Neural cell (in vitro differentiated cells): ENCODE measurements at regions not wholly inside any gene's neighbourhood (a gene's known extent, or its start where the extent isn't known, plus 50 kb on each side); places are given as distances from the start of the nearest gene placed in this dataset.

Experiments used
- H2AFZ ChIP-seq: fragments of 200-600, 300-800 bp; sonication (generic), shearing (Covaris generic); 2 replicates; pipeline ENCODE4 v1.6.0; 2014; ENCODE audit warnings: low read depth, mild to moderate bottlenecking, antibody characterized with exemption, low read length, moderate library complexity
- H3F3A ChIP-seq: fragments of 200-600 bp; shearing (Covaris generic); 2 replicates; pipeline ENCODE4 v1.6.1; 2016; ENCODE audit warnings: mild to moderate bottlenecking, moderate library complexity, mixed read lengths, antibody characterized with exemption, low read length; ENCODE audit not compliant: insufficient read depth, poor library complexity, severe bottlenecking
- H3K27ac ChIP-seq: fragments of 200-600, 300-800 bp; sonication (generic), shearing (Covaris generic); 2 replicates; pipeline ENCODE4 v1.5.1; 2014; ENCODE audit warnings: mild to moderate bottlenecking, low read length, moderate library complexity
- H3K27me3 ChIP-seq: fragments of 300-800, 200-600 bp; sonication (generic), shearing (Covaris generic); 2 replicates; pipeline ENCODE4 v1.6.0; 2014; ENCODE audit warnings: mild to moderate bottlenecking, low read depth, low read length, moderate library complexity; ENCODE audit not compliant: insufficient read depth
- H3K36me3 ChIP-seq: fragments of 300-800, 200-600 bp; sonication (generic), shearing (Covaris generic); 2 replicates; pipeline ENCODE4 v1.5.1; 2014; ENCODE audit warnings: mild to moderate bottlenecking, antibody characterized with exemption, low read length, moderate library complexity; ENCODE audit not compliant: insufficient read depth
- H3K4me2 ChIP-seq: fragments of 300-800, 200-600 bp; sonication (generic), shearing (Covaris generic); 2 replicates; pipeline ENCODE4 v1.6.0; 2014; ENCODE audit warnings: mild to moderate bottlenecking, low read length
- H3K4me3 ChIP-seq: fragments of 300-800, 200-600 bp; sonication (generic), shearing (Covaris generic); 2 replicates; pipeline ENCODE4 v1.5.1; 2014; ENCODE audit warnings: mild to moderate bottlenecking, low read length, moderate library complexity
- H3K79me2 ChIP-seq: fragments of 200-600 bp; shearing (Covaris generic); replicated peaks from 2 replicates; pipeline ENCODE4 v1.6.0; 2014; ENCODE audit warnings: mild to moderate bottlenecking, low read length, moderate library complexity; ENCODE audit not compliant: insufficient read depth
- H3K9ac ChIP-seq: fragments of 300-800, 200-600 bp; sonication (generic), shearing (Covaris generic); 2 replicates; pipeline ENCODE4 v1.6.1; 2016; ENCODE audit warnings: mild to moderate bottlenecking, low read length, mixed read lengths
- H3K9me2 ChIP-seq: fragments of 200-600 bp; shearing (Covaris generic); 2 replicates; pipeline ENCODE4 v1.6.1; 2016; ENCODE audit warnings: mild to moderate bottlenecking, low read length, mixed read lengths; ENCODE audit not compliant: insufficient read depth
- H3K9me3 ChIP-seq: fragments of 200-600, 300-800 bp; sonication (generic), shearing (Covaris generic); 2 replicates; pipeline ENCODE4 v1.6.1; 2016; ENCODE audit warnings: mild to moderate bottlenecking, mixed run types, low read length, moderate library complexity, mixed read lengths
- H4K20me1 ChIP-seq: fragments of 200-600 bp; shearing (Covaris generic); 2 replicates; pipeline ENCODE4 v1.6.1; 2016; ENCODE audit warnings: mild to moderate bottlenecking, mixed run types; ENCODE audit not compliant: insufficient read depth
- EP300 ChIP-seq: fragments of 450-650 bp; conservative IDR thresholded peaks from 2 replicates; pipeline ENCODE4 v1.6.1; 2014; ENCODE audit warnings: antibody characterized with exemption, mild to moderate bottlenecking, moderate library complexity; ENCODE audit not compliant: poor library complexity, severe bottlenecking
- EZH2 ChIP-seq: fragments of 200-600, 300-800 bp; shearing (Covaris generic), sonication (generic); IDR thresholded peaks from 2 replicates; pipeline ENCODE4 v1.6.1; 2014; ENCODE audit warnings: antibody characterized with exemption, low read length, borderline replicate concordance, mild to moderate bottlenecking; ENCODE audit not compliant: insufficient read depth, poor library complexity, severe bottlenecking
- MXI1 ChIP-seq: fragments of 450-650 bp; conservative IDR thresholded peaks from 2 replicates; pipeline ENCODE4 v1.6.1; 2014; ENCODE audit warnings: antibody characterized with exemption, mild to moderate bottlenecking; ENCODE audit not compliant: poor library complexity, severe bottlenecking
- POLR2AphosphoS5 ChIP-seq: IDR thresholded peaks from 2 replicates; pipeline ENCODE4 v1.6.1; 2012
- RAD21 ChIP-seq: fragments of 450-650 bp; conservative IDR thresholded peaks from 2 replicates; pipeline ENCODE4 v1.6.1; 2014; ENCODE audit warnings: antibody characterized with exemption, mild to moderate bottlenecking, moderate library complexity
- SMC3 ChIP-seq: fragments of 450-650 bp; conservative IDR thresholded peaks from 2 replicates; pipeline ENCODE4 v1.6.1; 2014; ENCODE audit warnings: antibody characterized with exemption, mild to moderate bottlenecking, moderate library complexity; ENCODE audit not compliant: poor library complexity
- TAF1 ChIP-seq: IDR thresholded peaks from 2 replicates; pipeline ENCODE4 v1.6.1; 2012; ENCODE audit warnings: low read depth
- TF ChIP-seq, protein P1 (sequence below): IDR thresholded peaks from 2 replicates; pipeline ENCODE4 v1.6.1; 2012; ENCODE audit warnings: borderline replicate concordance
- TF ChIP-seq, protein P2 (sequence below): fragments of 450-650 bp; IDR thresholded peaks from 2 replicates; pipeline ENCODE4 v1.5.1; 2014; ENCODE audit warnings: antibody characterized with exemption, mild to moderate bottlenecking, moderate library complexity; ENCODE audit not compliant: poor library complexity, severe bottlenecking

DNA sequence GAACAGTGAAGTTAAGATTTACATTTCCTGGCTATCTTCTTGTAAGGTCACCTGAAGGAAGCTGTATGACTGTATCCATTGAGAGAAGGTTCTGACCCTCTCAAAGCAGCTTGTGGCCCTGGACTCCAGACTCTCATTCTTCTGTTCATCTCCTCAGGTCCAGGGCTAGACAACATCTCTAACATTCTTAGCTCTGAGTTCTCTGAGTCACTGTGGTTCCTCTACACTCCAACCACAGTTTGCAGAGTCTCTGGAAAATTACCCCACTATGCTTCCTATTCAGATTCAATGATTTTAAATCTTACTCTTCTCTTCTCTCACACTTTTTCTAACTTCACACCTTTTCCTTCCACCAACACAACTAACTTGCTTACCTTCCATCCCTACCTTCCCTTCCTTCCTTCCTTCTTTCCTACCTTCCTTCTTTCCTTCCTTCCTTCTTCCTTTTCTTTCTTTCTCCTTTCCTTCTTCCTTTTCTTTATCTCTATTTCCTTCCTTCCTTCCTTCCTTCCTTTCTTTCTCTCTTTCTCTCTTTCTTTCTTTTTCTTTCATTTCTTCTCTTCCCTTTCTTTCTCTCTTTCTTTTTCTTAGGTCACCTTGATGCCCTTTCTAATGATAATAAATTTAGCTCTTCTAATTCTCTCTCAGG lies 824.3 kb upstream of the ZEB2 start:
- TF ChIP-seq EP300 = no peak
- TF ChIP-seq, protein P1, sequence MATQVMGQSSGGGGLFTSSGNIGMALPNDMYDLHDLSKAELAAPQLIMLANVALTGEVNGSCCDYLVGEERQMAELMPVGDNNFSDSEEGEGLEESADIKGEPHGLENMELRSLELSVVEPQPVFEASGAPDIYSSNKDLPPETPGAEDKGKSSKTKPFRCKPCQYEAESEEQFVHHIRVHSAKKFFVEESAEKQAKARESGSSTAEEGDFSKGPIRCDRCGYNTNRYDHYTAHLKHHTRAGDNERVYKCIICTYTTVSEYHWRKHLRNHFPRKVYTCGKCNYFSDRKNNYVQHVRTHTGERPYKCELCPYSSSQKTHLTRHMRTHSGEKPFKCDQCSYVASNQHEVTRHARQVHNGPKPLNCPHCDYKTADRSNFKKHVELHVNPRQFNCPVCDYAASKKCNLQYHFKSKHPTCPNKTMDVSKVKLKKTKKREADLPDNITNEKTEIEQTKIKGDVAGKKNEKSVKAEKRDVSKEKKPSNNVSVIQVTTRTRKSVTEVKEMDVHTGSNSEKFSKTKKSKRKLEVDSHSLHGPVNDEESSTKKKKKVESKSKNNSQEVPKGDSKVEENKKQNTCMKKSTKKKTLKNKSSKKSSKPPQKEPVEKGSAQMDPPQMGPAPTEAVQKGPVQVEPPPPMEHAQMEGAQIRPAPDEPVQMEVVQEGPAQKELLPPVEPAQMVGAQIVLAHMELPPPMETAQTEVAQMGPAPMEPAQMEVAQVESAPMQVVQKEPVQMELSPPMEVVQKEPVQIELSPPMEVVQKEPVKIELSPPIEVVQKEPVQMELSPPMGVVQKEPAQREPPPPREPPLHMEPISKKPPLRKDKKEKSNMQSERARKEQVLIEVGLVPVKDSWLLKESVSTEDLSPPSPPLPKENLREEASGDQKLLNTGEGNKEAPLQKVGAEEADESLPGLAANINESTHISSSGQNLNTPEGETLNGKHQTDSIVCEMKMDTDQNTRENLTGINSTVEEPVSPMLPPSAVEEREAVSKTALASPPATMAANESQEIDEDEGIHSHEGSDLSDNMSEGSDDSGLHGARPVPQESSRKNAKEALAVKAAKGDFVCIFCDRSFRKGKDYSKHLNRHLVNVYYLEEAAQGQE = no peak
- TF ChIP-seq SMC3 = no peak
- TF ChIP-seq MXI1 = no peak
- no peak overlapping the region for H3K4me2 ChIP-seq
- no peak overlapping the region for H3K27ac ChIP-seq
- no peak overlapping the region for H2AFZ ChIP-seq
- H3K79me2 ChIP-seq = no peaks in the 10 kb centered on the region
- no peaks in the 10 kb centered on the region for H4K20me1 ChIP-seq
- H3K9me2 ChIP-seq = no peaks in the 10 kb centered on the region
- no peak overlapping the region for H3K4me3 ChIP-seq
- no peaks in the 10 kb centered on the region for H3K27me3 ChIP-seq
- H3F3A ChIP-seq = no peaks in the 10 kb centered on the region
- H3K9ac ChIP-seq = no peak overlapping the region
- H3K36me3 ChIP-seq = no peaks in the 10 kb centered on the region
- H3K9me3 ChIP-seq = no peaks in the 10 kb centered on the region

DNA sequence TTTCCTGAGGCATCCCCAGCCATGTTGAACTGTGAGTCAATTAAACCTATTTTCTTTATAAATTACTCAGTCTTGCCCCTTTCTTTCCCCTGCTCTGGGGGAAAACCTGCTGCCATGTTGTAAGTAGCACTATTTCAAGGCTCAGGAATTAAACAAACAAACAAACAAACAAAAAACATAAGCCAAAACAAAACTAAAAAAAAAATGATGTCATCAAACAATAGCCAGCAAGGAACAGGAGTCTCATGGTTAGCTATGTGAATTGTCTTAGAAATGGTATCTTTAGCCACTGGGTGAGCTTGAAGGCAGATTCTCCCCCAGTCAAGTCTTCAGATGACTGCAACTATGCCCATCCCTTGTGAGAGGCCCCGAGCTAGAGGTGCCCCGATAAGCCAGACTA lies 823.4 kb upstream of the ZEB2 start:
- TF ChIP-seq POLR2AphosphoS5 (no peak), RAD21 (no peak), TAF1 (no peak)
- TF ChIP-seq, protein P2, sequence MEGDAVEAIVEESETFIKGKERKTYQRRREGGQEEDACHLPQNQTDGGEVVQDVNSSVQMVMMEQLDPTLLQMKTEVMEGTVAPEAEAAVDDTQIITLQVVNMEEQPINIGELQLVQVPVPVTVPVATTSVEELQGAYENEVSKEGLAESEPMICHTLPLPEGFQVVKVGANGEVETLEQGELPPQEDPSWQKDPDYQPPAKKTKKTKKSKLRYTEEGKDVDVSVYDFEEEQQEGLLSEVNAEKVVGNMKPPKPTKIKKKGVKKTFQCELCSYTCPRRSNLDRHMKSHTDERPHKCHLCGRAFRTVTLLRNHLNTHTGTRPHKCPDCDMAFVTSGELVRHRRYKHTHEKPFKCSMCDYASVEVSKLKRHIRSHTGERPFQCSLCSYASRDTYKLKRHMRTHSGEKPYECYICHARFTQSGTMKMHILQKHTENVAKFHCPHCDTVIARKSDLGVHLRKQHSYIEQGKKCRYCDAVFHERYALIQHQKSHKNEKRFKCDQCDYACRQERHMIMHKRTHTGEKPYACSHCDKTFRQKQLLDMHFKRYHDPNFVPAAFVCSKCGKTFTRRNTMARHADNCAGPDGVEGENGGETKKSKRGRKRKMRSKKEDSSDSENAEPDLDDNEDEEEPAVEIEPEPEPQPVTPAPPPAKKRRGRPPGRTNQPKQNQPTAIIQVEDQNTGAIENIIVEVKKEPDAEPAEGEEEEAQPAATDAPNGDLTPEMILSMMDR = no peak
- H3K4me3 ChIP-seq = no peak overlapping the region
- H3K27ac ChIP-seq = no peak overlapping the region
- H3K36me3 ChIP-seq = no peaks in the 10 kb centered on the region
- no peaks in the 10 kb centered on the region for H4K20me1 ChIP-seq
- no peaks in the 10 kb centered on the region for H3K9me2 ChIP-seq
- H3K9me3 ChIP-seq = no peaks in the 10 kb centered on the region
- H3F3A ChIP-seq = no peaks in the 10 kb centered on the region
- no peaks in the 10 kb centered on the region for H3K27me3 ChIP-seq
- H3K4me2 ChIP-seq = no peak overlapping the region
- no peaks in the 10 kb centered on the region for H3K79me2 ChIP-seq
- no peak overlapping the region for H2AFZ ChIP-seq
- H3K9ac ChIP-seq = no peak overlapping the region

DNA sequence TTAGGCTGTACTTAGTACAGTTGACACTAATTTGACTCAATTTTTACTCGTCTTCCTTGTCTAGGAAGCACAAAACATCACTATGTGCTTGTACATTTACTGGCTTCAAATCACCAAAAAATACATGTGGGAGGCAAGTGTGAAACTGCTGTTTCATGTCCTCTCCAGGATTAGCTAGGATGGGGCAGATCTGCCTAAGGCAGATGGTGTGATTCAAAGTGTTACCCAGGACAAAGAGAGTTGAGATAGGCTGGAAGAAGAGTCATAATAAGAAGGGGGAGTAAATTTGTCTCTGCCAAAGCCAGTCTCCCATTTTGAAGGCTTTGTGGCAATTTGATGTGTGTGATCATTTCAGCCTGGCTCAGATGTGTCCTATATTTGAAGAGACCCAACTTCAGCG lies 821.6 kb upstream of the ZEB2 start:
- H4K20me1 ChIP-seq = no peaks in the 10 kb centered on the region
- no peaks in the 10 kb centered on the region for H3K79me2 ChIP-seq
- no peak overlapping the region for H3K9ac ChIP-seq
- H3K9me3 ChIP-seq = no peaks in the 10 kb centered on the region
- H3K9me2 ChIP-seq = no peaks in the 10 kb centered on the region
- H3K4me3 ChIP-seq = no peak overlapping the region
- no peaks in the 10 kb centered on the region for H3K36me3 ChIP-seq
- H3K4me2 ChIP-seq = no peak overlapping the region
- no peaks in the 10 kb centered on the region for H3F3A ChIP-seq
- no peaks in the 10 kb centered on the region for H3K27me3 ChIP-seq
- no peak overlapping the region for H2AFZ ChIP-seq
- TF ChIP-seq MXI1 = no peak
- TF ChIP-seq RAD21 = no peak
- no peak for TF ChIP-seq EZH2
- no peak for TF ChIP-seq SMC3
- no peak for TF ChIP-seq TAF1
- TF ChIP-seq, protein P1 = no peak
- TF ChIP-seq, protein P2 = no peak
- no peak for TF ChIP-seq POLR2AphosphoS5
- TF ChIP-seq EP300 = no peak
- no peak overlapping the region for H3K27ac ChIP-seq
